ENCODE measurements at regions not wholly inside any gene's neighbourhood (a gene's known extent, or its start where the extent isn't known, plus 50 kb on each side); places are given as distances from the start of the nearest gene placed in this dataset.

DNA sequence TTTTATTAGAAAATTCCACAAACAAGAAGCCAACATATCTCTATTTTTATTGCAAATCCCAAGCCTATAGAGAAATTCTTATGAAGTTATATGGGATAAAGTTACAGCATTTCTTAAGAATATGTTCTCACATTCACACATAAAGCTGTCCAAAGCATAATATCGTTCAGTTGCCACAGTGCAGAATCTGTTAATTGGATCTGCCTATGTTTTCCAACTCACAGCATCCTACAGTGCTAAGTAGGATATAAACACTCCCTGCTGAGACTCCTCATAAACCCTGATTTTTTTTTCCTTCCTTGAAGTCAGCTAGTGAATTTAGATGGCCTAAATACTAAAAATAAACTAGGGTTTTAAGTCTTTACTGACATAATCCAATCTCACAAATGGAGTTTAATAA is 307.9 kb downstream of the PDGFC start:
- ATAC-seq (no peak), DNase-seq (no peak)
- Histone ChIP-seq H3K9me3 (no peaks in the 10 kb centered on the region), H3K27me3 (no peaks in the 10 kb centered on the region), H3K27ac (no peak overlapping the region), H3K4me3 (no peak overlapping the region), H3K36me3 (no peaks in the 10 kb centered on the region), H3K4me1 (no peaks in the 10 kb centered on the region)
- intact Hi-C loops (cut with DNase I), result no loop called here
- TF ChIP-seq, protein P1, sequence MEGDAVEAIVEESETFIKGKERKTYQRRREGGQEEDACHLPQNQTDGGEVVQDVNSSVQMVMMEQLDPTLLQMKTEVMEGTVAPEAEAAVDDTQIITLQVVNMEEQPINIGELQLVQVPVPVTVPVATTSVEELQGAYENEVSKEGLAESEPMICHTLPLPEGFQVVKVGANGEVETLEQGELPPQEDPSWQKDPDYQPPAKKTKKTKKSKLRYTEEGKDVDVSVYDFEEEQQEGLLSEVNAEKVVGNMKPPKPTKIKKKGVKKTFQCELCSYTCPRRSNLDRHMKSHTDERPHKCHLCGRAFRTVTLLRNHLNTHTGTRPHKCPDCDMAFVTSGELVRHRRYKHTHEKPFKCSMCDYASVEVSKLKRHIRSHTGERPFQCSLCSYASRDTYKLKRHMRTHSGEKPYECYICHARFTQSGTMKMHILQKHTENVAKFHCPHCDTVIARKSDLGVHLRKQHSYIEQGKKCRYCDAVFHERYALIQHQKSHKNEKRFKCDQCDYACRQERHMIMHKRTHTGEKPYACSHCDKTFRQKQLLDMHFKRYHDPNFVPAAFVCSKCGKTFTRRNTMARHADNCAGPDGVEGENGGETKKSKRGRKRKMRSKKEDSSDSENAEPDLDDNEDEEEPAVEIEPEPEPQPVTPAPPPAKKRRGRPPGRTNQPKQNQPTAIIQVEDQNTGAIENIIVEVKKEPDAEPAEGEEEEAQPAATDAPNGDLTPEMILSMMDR (IDR thresholded peaks at IDR 0.05), result no peak

DNA sequence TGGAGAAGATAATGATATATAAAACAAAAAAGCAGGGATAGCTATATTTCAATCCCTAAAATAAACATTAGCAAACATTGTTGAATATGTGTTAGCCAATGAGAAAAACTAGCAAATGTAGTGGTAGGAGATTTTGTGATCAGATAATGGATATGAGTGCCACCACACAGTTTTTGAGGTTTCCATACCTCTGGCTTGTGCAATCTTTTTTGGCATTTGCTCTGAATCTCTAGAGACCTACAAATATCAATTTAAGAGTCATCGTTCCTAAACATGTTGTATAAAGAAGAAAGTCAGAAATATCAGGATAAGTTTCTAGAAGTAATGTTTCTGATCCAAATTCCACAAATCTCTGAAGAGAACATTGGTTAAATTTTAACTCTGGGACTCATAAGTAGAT is 308.7 kb downstream of the PDGFC start:
- H3K9me3 ChIP-seq, result no peaks in the 10 kb centered on the region
- H3K27me3 ChIP-seq, result no peaks in the 10 kb centered on the region
- no peak overlapping the region for H3K27ac ChIP-seq
- no peaks in the 10 kb centered on the region for H3K4me1 ChIP-seq
- TF ChIP-seq, protein P1 (IDR thresholded peaks at IDR 0.05), result no peak
- intact Hi-C loops (cut with DNase I), result no loop called here
- no peaks in the 10 kb centered on the region for H3K36me3 ChIP-seq
- ATAC-seq (no peak), DNase-seq (no peak)
- H3K4me3 ChIP-seq, result no peak overlapping the region

DNA sequence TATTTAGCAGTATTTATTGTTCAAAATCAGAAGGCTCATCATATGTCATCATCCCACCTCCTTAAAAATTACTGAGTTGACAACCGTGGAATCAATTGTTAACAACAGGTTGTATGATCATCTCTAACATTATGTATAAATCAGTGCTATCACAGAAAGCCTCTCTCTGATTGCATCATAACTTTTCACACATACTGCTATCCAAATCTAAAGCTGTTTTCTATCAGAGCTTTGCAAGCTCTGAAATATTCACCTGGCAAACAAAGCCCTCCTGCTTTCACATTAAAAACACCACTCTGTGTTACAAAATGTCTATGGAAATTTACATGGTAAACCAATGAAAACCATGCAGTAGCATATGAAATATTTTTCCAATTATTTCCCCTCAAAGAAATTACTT is 310.0 kb downstream of the PDGFC start:
- no peak overlapping the region for H3K27ac ChIP-seq
- H3K4me1 ChIP-seq, result no peaks in the 10 kb centered on the region
- intact Hi-C loops (cut with DNase I), result no loop called here
- H3K4me3 ChIP-seq, result no peak overlapping the region
- TF ChIP-seq, protein P1 (IDR thresholded peaks at IDR 0.05), result no peak
- no peak for ATAC-seq
- DNase-seq, result no peak
- H3K36me3 ChIP-seq, result no peaks in the 10 kb centered on the region
- no peaks in the 10 kb centered on the region for H3K9me3 ChIP-seq
- no peaks in the 10 kb centered on the region for H3K27me3 ChIP-seq

DNA sequence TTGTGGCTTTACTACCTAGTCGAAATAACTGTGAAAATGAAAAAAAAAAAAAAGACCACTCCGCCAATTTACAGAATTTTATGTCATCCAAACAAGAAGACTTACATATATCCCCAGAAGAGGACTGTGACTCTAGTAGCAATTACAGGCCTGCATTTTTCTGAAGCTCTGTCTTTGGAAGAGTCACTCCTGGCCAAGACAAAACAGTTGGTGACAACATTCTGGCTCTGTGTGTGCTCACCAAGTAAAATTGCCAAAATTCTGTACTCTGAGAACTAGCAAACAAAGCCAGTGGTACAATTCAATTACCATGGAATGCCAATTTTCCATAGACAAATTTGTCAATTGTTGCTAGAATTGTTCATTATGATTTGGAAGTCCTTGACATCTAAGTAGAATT is 311.1 kb downstream of the PDGFC start:
- Histone ChIP-seq H3K27ac (no peak overlapping the region), H3K27me3 (no peaks in the 10 kb centered on the region), H3K4me3 (no peak overlapping the region), H3K36me3 (no peaks in the 10 kb centered on the region), H3K4me1 (no peaks in the 10 kb centered on the region), H3K9me3 (no peaks in the 10 kb centered on the region)
- intact Hi-C loops (cut with DNase I), result no loop called here
- TF ChIP-seq, protein P1 (IDR thresholded peaks at IDR 0.05), result no peak
- no peak for DNase-seq
- no peak for ATAC-seq

DNA sequence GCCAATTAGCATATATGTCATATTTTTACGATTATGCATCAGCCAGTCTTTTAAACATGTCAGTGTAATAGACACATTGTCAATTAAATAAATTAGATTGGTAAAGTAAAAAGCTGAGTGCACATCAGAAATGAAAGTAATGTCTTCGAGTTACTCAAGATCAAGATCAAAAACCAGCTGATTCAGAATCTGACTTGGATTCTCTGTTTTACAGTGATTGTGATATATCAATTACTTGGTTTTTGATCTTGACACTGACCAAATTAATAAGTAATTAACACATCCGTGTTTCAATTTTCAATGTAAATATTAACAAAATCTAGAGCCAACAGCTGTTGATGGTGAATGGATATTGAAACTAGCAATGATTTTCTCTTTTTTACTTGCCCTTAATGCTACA is 311.6 kb downstream of the PDGFC start:
- no peak overlapping the region for H3K27ac ChIP-seq
- intact Hi-C loops (cut with DNase I), result no loop called here
- H3K4me3 ChIP-seq, result no peak overlapping the region
- TF ChIP-seq, protein P1 (IDR thresholded peaks at IDR 0.05), result no peak
- no peaks in the 10 kb centered on the region for H3K27me3 ChIP-seq
- no peaks in the 10 kb centered on the region for H3K36me3 ChIP-seq
- no peak for ATAC-seq
- no peaks in the 10 kb centered on the region for H3K4me1 ChIP-seq
- DNase-seq, result no peak
- H3K9me3 ChIP-seq, result no peaks in the 10 kb centered on the region

All from left lung (tissue), 4 donors.